ENCODE measurements at regions not wholly inside any gene's neighbourhood (a gene's known extent, or its start where the extent isn't known, plus 50 kb on each side); places are given as distances from the start of the nearest gene placed in this dataset.

DNA sequence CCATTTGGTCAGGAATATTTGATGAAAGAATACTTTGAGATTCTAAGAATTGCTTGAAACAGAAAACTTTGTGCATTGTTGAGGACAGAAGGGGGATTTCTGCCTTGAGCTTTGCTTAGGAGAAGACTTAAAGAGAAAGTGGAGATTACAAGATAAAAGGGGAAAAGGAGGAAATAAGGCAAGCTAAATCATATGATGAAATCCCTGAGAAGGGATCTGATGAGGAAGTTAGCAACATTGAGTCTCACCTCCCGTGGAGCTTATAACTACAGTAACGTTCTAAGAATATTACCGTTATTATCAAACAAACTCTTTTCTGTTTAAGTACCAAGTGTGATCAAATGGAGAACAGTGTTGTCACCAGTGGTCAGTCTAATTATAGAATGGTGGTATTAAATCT, 414.7 kb upstream of the NAALADL2 start:
- TF ChIP-seq, protein P1, sequence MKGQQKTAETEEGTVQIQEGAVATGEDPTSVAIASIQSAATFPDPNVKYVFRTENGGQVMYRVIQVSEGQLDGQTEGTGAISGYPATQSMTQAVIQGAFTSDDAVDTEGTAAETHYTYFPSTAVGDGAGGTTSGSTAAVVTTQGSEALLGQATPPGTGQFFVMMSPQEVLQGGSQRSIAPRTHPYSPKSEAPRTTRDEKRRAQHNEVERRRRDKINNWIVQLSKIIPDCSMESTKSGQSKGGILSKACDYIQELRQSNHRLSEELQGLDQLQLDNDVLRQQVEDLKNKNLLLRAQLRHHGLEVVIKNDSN (IDR thresholded peaks at IDR 0.05): no peak
- TF ChIP-seq, protein P2, sequence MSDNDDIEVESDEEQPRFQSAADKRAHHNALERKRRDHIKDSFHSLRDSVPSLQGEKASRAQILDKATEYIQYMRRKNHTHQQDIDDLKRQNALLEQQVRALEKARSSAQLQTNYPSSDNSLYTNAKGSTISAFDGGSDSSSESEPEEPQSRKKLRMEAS (IDR thresholded peaks at IDR 0.05): no peak
- TF ChIP-seq EGR1 (IDR thresholded peaks at IDR 0.05): no peak
- no peak for TF ChIP-seq RAD21 (IDR thresholded peaks at IDR 0.05; ENCODE audit: low read depth)
- no peak for TF ChIP-seq ZBTB7A (IDR thresholded peaks at IDR 0.05; ENCODE audit: low read depth)
- no peak for TF ChIP-seq TEAD4 (IDR thresholded peaks at IDR 0.05)
- TF ChIP-seq TCF12 (IDR thresholded peaks at IDR 0.05; ENCODE audit: low read depth): no peak
- TF ChIP-seq, protein P3, sequence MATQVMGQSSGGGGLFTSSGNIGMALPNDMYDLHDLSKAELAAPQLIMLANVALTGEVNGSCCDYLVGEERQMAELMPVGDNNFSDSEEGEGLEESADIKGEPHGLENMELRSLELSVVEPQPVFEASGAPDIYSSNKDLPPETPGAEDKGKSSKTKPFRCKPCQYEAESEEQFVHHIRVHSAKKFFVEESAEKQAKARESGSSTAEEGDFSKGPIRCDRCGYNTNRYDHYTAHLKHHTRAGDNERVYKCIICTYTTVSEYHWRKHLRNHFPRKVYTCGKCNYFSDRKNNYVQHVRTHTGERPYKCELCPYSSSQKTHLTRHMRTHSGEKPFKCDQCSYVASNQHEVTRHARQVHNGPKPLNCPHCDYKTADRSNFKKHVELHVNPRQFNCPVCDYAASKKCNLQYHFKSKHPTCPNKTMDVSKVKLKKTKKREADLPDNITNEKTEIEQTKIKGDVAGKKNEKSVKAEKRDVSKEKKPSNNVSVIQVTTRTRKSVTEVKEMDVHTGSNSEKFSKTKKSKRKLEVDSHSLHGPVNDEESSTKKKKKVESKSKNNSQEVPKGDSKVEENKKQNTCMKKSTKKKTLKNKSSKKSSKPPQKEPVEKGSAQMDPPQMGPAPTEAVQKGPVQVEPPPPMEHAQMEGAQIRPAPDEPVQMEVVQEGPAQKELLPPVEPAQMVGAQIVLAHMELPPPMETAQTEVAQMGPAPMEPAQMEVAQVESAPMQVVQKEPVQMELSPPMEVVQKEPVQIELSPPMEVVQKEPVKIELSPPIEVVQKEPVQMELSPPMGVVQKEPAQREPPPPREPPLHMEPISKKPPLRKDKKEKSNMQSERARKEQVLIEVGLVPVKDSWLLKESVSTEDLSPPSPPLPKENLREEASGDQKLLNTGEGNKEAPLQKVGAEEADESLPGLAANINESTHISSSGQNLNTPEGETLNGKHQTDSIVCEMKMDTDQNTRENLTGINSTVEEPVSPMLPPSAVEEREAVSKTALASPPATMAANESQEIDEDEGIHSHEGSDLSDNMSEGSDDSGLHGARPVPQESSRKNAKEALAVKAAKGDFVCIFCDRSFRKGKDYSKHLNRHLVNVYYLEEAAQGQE (IDR thresholded peaks at IDR 0.05; ENCODE audit: low read depth): no peak
- no peak for TF ChIP-seq CEBPB (IDR thresholded peaks at IDR 0.05)
- no peak for TF ChIP-seq NFIC (IDR thresholded peaks at IDR 0.05)

DNA sequence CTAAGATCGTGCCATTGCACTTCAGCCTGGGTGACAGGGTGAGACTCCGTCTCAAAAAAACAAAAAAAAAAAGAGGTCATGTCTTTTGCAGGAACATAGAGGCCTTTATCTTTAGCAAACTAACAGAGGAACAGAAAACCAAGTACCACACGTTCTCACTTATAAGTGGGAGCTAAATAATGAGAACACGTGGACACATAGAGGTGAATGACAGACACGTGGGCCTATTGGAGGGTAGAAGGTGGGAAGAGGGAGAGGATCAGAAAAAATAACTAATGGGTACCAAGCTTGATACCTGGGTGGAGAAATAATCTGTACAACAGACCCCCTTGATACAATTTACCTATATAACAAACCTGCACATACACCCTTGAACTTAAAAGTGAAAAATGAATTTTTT, 401.4 kb upstream of the NAALADL2 start:
- TF ChIP-seq ZBTB7A (IDR thresholded peaks at IDR 0.05; ENCODE audit: low read depth): no peak
- TF ChIP-seq, protein P1 (IDR thresholded peaks at IDR 0.05): no peak
- TF ChIP-seq, protein P2 (IDR thresholded peaks at IDR 0.05): no peak
- no peak for TF ChIP-seq RAD21 (IDR thresholded peaks at IDR 0.05; ENCODE audit: low read depth)
- TF ChIP-seq TAF1 (IDR thresholded peaks at IDR 0.05; ENCODE audit: low read depth): no peak

DNA sequence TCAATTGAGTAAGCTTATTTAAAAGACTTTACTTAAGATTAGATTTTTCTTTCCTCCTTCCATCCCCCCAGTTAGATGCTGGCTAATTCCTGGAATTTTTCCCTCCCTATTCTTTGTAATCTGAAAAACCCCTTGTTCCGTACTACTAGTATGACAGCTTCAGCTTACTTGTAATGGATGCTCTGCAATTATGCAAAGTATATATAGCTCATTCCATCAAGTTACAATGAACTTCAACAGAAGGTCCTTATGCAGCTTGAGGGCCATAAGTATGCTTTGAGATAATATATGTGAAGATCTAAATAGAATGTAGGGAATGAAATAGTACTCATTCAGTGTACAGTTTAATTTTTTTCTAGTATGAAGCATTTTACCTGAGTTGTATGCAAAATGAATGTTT, 398.3 kb upstream of the NAALADL2 start:
- TF ChIP-seq ZBTB7A (IDR thresholded peaks at IDR 0.05; ENCODE audit: low read depth) (no peak), TCF12 (IDR thresholded peaks at IDR 0.05; ENCODE audit: low read depth) (no peak), CEBPB (IDR thresholded peaks at IDR 0.05) (no peak), YY1 (IDR thresholded peaks at IDR 0.05; ENCODE audit: low read depth) (no peak), EGR1 (IDR thresholded peaks at IDR 0.05) (no peak), CREB1 (IDR thresholded peaks at IDR 0.05; ENCODE audit: low read depth) (no peak), EP300 (IDR thresholded peaks at IDR 0.05; ENCODE audit: borderline replicate concordance) (no peak), NFIC (IDR thresholded peaks at IDR 0.05) (no peak), TAF1 (IDR thresholded peaks at IDR 0.05; ENCODE audit: low read depth) (no peak)
- TF ChIP-seq, protein P3 (IDR thresholded peaks at IDR 0.05; ENCODE audit: low read depth): no peak

DNA sequence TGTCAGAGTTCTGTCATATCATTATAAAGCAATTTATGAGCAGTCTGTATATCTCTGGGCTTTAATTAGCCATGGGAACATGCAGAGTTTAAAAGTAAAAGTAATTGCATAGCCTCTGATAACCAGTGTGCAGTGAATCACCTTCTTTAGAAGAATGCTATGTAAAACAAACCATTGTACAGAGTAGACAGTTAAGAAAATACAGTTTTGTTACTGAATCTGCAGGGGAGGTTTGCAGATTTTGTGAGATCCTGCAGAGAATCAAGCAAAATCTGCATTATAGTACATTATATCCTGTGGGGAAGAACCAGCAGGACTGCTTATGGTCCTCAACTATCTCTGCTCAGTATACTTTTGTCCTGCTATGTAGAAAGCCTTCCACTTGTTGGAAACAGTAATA, 396.2 kb upstream of the NAALADL2 start:
- TF ChIP-seq YY1 (IDR thresholded peaks at IDR 0.05; ENCODE audit: low read depth): no peak

DNA sequence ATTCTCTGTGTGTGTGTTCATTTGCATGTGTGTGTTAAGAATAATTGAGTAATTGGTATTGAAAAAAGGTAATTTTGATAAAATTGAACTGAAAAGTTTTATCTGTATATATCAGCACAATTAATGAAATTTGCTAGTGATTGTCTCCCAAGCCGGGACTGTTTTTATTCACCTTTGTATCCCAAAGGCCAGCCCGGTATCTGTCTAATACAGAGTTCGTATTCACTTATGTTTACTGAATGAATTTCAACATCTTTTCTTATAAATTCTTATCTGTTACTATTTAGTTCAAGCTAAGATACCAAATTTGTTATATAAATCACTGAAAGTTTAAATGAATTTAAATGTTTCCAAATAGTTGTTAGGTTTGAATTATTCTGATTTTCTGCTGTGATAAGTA, 394.0 kb upstream of the NAALADL2 start:
- TF ChIP-seq EGR1 (IDR thresholded peaks at IDR 0.05): no peak
- TF ChIP-seq, protein P3 (IDR thresholded peaks at IDR 0.05; ENCODE audit: low read depth): no peak
- TF ChIP-seq CREB1 (IDR thresholded peaks at IDR 0.05; ENCODE audit: low read depth): no peak
- TF ChIP-seq YY1 (IDR thresholded peaks at IDR 0.05; ENCODE audit: low read depth): no peak
- TF ChIP-seq TCF12 (IDR thresholded peaks at IDR 0.05; ENCODE audit: low read depth): no peak
- TF ChIP-seq TEAD4 (IDR thresholded peaks at IDR 0.05): no peak
- no peak for TF ChIP-seq CEBPB (IDR thresholded peaks at IDR 0.05)
- TF ChIP-seq, protein P1 (IDR thresholded peaks at IDR 0.05): no peak
- TF ChIP-seq, protein P2 (IDR thresholded peaks at IDR 0.05): no peak
- no peak for TF ChIP-seq RAD21 (IDR thresholded peaks at IDR 0.05; ENCODE audit: low read depth)
- TF ChIP-seq FOXM1 (IDR thresholded peaks at IDR 0.05; ENCODE audit: borderline replicate concordance, low read depth): no peak
